Breast epithelium (tissue), 3 donors: ENCODE measurements at regions not wholly inside any gene's neighbourhood (a gene's known extent, or its start where the extent isn't known, plus 50 kb on each side); places are given as distances from the start of the nearest gene placed in this dataset.

ENCODE experiments used
- POLR2AphosphoS5 ChIP-seq, 3 donors: sonication (generic); formaldehyde crosslinking; IDR thresholded peaks; one replicate each; pipeline ENCODE4 v1.6.1; 2017; ENCODE audit warnings: antibody characterized with exemption in 3 of 3
- TF ChIP-seq, protein P1 (sequence below), 3 donors: fragments of 450-650 bp; IDR thresholded peaks; one replicate each; pipeline ENCODE4 v1.5.1; 2016 to 2017; ENCODE audit warnings: antibody characterized with exemption in 3 of 3, mild to moderate bottlenecking in 3 of 3, moderate library complexity in 3 of 3

DNA sequence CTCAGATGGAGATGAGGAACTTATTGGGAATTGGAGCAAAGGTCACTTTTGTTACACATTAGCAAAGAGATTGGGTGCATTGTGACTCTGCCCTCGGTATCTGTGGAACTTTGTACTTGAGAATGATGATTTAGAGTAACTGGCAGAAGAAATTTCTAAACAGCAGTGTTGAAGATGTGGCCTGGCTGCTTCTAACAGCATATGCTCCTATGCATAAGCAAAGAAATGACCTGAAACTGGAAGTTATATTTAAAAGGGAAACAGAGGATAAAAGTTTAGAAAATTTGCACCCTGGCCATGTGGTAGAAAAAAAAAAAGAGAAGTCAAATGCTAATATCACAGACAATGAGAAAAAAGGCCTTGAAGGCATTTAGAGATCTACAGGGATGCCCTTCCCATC lies 256.8 kb upstream of the ZC3H15 start:
- TF ChIP-seq, protein P1, sequence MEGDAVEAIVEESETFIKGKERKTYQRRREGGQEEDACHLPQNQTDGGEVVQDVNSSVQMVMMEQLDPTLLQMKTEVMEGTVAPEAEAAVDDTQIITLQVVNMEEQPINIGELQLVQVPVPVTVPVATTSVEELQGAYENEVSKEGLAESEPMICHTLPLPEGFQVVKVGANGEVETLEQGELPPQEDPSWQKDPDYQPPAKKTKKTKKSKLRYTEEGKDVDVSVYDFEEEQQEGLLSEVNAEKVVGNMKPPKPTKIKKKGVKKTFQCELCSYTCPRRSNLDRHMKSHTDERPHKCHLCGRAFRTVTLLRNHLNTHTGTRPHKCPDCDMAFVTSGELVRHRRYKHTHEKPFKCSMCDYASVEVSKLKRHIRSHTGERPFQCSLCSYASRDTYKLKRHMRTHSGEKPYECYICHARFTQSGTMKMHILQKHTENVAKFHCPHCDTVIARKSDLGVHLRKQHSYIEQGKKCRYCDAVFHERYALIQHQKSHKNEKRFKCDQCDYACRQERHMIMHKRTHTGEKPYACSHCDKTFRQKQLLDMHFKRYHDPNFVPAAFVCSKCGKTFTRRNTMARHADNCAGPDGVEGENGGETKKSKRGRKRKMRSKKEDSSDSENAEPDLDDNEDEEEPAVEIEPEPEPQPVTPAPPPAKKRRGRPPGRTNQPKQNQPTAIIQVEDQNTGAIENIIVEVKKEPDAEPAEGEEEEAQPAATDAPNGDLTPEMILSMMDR (IDR thresholded peaks at IDR 0.05), result no peak
- no peak for TF ChIP-seq POLR2AphosphoS5 (IDR thresholded peaks at IDR 0.05)
